Effector memory CD8-positive, alpha-beta T cell (primary cell): ENCODE measurements at regions not wholly inside any gene's neighbourhood (a gene's known extent, or its start where the extent isn't known, plus 50 kb on each side); places are given as distances from the start of the nearest gene placed in this dataset.
"Not testable (repeated sequence)": the region's sequence is repeated elsewhere in the genome, so short reads cannot be mapped to it uniquely, and the experiment has no call there.

Source experiments
- ATAC-seq: fragments of 150-1000 bp; cut with Tn5 transposase; replicated peaks from 2 replicates; pipeline ENCODE4 v1.10.0; 2021; ENCODE audit warnings: mild to moderate bottlenecking, moderate library complexity
- DNase-seq, 3 experiments: peaks; one replicate each; pipeline ENCODE4 v3.0.0; 2021
- H3K27ac Mint-ChIP-seq, 2 donors: one replicate each; pipeline ENCODE4 v1.8.0; 2022; ENCODE audit warnings: mild to moderate bottlenecking in 2 of 2, mixed read lengths in 2 of 2, moderate library complexity in 2 of 2
- H3K27me3 Mint-ChIP-seq, 2 donors: one replicate each; pipeline ENCODE4 v1.8.0; 2022; ENCODE audit warnings: mixed read lengths in 2 of 2
- H3K36me3 Mint-ChIP-seq: one replicate; pipeline ENCODE4 v1.8.0; 2022; ENCODE audit warnings: mild to moderate bottlenecking, moderate library complexity, mixed read lengths; ENCODE audit not compliant: insufficient read depth
- H3K4me1 Mint-ChIP-seq, 2 donors: one replicate each; pipeline ENCODE4 v1.8.0; 2022; ENCODE audit warnings: low read depth in 2 of 2, mixed read lengths in 2 of 2
- H3K4me3 Mint-ChIP-seq, 2 donors: one replicate each; pipeline ENCODE4 v1.8.0; 2022; ENCODE audit warnings: mild to moderate bottlenecking in 2 of 2, mixed read lengths in 2 of 2, moderate library complexity in 2 of 2
- H3K9me3 Mint-ChIP-seq, 2 donors: one replicate each; pipeline ENCODE4 v1.8.0; 2022; ENCODE audit warnings: mixed read lengths in 2 of 2

DNA sequence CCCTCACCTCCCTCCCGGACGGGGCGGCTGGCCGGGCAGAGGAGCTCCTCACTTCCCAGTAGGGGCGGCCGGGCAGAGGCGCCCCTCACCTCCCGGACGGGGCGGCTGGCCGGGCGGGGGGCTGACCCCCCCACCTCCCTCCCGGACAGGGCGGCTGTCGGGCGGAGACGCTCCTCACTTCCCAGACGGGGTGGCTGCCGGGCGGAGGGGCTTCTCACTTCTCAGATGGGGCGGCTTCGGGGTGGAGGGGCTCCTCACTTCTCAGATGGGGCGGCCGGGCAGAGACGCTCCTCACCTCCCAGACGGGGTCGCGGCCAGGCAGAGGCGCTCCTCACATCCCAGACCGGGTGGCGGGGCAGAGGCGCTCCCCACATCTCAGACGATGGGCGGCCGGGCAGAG is 106.3 kb upstream of the TSC22D1 start:
- H3K4me1 Mint-ChIP-seq, result peaks cover 5 to 12% of the 10 kb centered on the region in 2 donors
- not testable (repeated sequence) for ATAC-seq, DNase-seq, H3K36me3 Mint-ChIP-seq, H3K4me3 Mint-ChIP-seq, H3K27ac Mint-ChIP-seq
- H3K9me3 Mint-ChIP-seq, result peaks cover 4 to 13% of the 10 kb centered on the region in 2 donors
- H3K27me3 Mint-ChIP-seq, result peaks cover 8 to 16% of the 10 kb centered on the region in 2 donors

DNA sequence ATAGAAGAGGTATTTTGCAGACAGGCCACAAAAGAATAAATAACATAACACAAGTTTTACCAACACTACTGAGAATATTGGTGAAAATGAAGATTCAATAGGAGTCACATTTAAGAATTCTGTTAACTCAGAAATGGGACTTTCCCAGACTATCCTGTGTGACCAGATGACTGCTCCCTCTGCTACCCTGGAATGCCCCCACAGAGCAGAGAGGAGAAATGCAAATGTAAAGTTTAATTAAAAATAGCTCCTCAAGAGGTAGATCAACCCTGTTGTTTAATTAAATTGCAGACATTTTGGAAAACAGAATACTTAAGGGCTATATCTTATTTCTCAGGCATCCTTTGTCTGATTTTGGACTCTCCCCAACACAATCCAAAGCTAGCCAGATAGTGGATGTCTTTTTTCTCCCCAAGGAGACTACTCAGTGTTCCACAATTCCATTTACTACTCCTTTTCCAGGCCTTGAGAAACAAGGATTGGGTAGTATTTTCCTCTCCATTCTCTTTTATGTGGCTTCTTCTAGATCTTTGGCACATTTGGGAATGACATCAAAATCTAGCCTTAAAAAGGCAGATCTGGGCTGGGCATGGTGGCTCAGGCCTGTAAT is 104.7 kb upstream of the TSC22D1 start:
- no peaks in the 10 kb centered on the region for H3K36me3 Mint-ChIP-seq
- H3K9me3 Mint-ChIP-seq, result peaks cover 0 to 4% of the 10 kb centered on the region in 2 donors
- ATAC-seq (no peak), DNase-seq (no peak)
- no peak overlapping the region for H3K4me3 Mint-ChIP-seq
- peaks cover 8 to 16% of the 10 kb centered on the region in 2 donors for H3K27me3 Mint-ChIP-seq
- H3K27ac Mint-ChIP-seq, result no peak overlapping the region
- H3K4me1 Mint-ChIP-seq, result peaks cover 5 to 8% of the 10 kb centered on the region in 2 donors

DNA sequence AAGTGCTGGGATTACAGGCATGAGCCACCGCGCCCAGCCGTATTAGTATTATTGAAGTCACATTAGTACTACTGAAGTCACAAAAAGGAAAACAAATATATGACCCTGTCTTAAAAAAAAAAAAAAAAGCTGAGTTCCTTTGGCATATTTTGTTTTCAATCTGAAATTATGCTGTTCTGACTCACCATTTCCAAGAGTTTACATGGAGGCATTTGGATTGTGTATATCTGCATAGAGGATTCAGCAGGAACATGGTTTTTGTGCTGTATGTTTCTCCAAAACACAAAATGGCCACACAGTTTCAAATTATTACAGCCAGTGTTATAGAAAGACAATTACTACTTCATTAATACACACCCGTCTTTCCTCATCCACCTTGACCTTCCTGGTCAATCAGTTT is 103.5 kb upstream of the TSC22D1 start:
- Mint-ChIP-seq H3K4me1 (no peaks in the 10 kb centered on the region), H3K9me3 (no peaks in the 10 kb centered on the region), H3K4me3 (no peak overlapping the region), H3K36me3 (no peaks in the 10 kb centered on the region), H3K27ac (no peak overlapping the region), H3K27me3 (peaks cover 8 to 24% of the 10 kb centered on the region in 2 donors)
- DNase-seq (no peak), ATAC-seq (no peak)

DNA sequence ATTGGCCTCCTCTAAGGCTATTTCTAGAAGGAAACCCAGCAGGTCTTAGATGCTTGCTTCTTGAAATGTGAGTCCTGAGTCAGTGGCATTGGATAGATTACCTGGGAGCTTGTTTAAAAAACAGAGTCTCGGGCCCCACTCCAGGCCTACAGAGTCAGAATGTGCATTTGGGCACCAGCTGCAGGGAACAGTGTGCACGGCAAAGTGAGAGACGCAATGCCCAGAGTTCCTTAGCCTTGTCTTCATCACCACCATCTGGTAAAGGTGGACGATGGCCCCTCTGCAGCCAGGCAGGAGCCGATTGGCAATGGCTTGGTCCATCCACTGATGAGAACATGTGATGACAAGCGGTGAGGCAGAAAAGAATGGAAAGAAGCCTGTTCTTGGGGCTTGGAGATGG is 102.1 kb upstream of the TSC22D1 start:
- Mint-ChIP-seq H3K36me3 (no peaks in the 10 kb centered on the region), H3K4me3 (no peak overlapping the region), H3K4me1 (no peaks in the 10 kb centered on the region), H3K9me3 (no peaks in the 10 kb centered on the region), H3K27ac (no peak overlapping the region), H3K27me3 (peaks cover 8 to 24% of the 10 kb centered on the region in 2 donors)
- ATAC-seq (no peak), DNase-seq (no peak)

DNA sequence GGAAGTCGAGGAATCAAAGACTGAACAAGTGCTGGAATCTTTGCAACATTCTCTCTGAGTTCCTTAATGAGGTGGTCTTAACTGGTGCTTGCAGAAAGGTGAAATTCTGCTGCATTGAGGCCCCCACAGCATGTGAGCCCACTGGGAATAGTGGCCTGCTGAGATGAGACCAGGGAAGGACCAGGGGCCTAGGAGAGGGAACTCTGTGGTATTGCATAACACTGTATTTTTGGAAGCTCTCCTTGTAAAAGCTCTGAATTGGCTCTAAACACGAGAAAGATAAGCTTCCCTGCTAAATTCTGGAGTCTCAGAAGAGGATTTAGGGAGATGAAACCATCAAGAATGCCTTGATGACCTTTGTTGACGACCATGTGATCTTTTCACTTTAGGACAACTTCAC is 100.4 kb upstream of the TSC22D1 start:
- H3K4me1 Mint-ChIP-seq, result no peaks in the 10 kb centered on the region
- no peak overlapping the region for H3K27ac Mint-ChIP-seq
- DNase-seq, result no peak

DNA sequence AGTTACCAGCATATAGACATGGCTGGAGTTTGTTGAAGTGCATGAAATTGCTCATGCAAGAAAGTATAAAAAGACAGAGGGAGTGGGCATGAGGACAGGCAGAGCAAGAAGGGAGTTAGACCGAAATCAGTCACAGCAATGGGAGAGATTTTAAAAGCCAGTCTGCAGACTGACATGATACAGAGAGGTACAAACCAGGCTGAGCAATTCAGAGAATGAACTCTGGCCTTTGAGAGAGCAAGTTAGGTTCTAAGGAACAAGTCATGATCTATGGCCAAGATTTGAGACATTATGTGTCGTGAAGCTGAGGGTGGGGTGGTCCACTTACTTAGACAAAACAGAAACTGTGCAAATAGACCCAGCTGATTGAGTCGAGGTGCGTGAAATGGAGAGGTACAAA is 93.4 kb upstream of the TSC22D1 start:
- no peak for DNase-seq

More for the DNA sequence above, 100.4 kb upstream of the TSC22D1 start:
- H3K4me3 Mint-ChIP-seq, result no peak overlapping the region
- peaks cover 8 to 24% of the 10 kb centered on the region in 2 donors for H3K27me3 Mint-ChIP-seq
- no peak for ATAC-seq
- no peaks in the 10 kb centered on the region for H3K36me3 Mint-ChIP-seq
- H3K9me3 Mint-ChIP-seq, result no peaks in the 10 kb centered on the region

DNA sequence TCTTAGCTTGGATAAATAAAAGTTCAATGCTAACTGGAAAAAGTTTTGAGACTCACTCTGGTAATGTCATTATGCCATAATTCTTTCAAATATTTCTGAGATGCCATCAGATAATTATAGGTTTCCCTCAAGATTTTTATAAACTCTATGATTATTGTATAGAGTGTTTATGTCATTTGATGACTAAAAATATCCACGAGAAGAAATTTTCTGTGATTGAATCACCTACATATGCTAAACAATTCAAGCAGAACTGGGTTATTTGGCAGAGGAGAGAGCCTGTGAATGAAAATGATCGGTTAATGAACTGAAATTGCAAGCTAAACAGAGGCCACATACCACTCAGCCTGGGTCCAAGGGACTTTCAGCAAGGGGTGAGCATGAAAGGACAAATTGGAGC is 92.6 kb upstream of the TSC22D1 start:
- H3K9me3 Mint-ChIP-seq, result no peaks in the 10 kb centered on the region
- H3K4me1 Mint-ChIP-seq, result no peaks in the 10 kb centered on the region
- H3K36me3 Mint-ChIP-seq, result no peaks in the 10 kb centered on the region
- H3K27me3 Mint-ChIP-seq, result peaks cover 5 to 17% of the 10 kb centered on the region in 2 donors
- DNase-seq (no peak), ATAC-seq (no peak)
- H3K27ac Mint-ChIP-seq, result no peak overlapping the region
- no peak overlapping the region for H3K4me3 Mint-ChIP-seq

More for the DNA sequence above, 93.4 kb upstream of the TSC22D1 start:
- no peak overlapping the region for H3K27ac Mint-ChIP-seq
- no peaks in the 10 kb centered on the region for H3K4me1 Mint-ChIP-seq
- H3K36me3 Mint-ChIP-seq, result no peaks in the 10 kb centered on the region
- peaks cover 5 to 11% of the 10 kb centered on the region in 2 donors for H3K27me3 Mint-ChIP-seq
- no peaks in the 10 kb centered on the region for H3K9me3 Mint-ChIP-seq
- H3K4me3 Mint-ChIP-seq, result no peak overlapping the region
- ATAC-seq, result no peak

DNA sequence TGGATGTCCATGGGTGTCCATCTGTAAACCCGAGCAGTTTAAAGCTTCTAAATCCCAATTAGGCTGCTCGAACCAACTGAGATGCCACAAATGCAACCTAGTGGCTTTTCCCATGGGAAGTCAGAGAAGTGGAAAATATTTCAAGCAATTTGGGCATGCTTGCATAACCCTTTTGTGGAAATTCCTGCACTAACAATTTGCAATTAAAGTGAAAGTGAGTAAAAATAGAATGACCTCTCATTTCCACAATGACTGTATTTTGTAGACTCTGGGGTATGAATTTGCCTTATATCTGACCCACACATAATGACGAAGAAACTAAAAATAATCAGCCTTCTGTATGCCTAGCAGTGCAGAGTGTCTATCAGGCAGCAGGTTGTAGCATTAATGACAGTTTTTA is 91.8 kb upstream of the TSC22D1 start:
- no peaks in the 10 kb centered on the region for H3K4me1 Mint-ChIP-seq
- H3K9me3 Mint-ChIP-seq, result no peaks in the 10 kb centered on the region
- no peak overlapping the region for H3K4me3 Mint-ChIP-seq
- H3K27ac Mint-ChIP-seq, result no peak overlapping the region
- DNase-seq (no peak), ATAC-seq (no peak)
- peaks cover 5 to 23% of the 10 kb centered on the region in 2 donors for H3K27me3 Mint-ChIP-seq
- H3K36me3 Mint-ChIP-seq, result no peaks in the 10 kb centered on the region

DNA sequence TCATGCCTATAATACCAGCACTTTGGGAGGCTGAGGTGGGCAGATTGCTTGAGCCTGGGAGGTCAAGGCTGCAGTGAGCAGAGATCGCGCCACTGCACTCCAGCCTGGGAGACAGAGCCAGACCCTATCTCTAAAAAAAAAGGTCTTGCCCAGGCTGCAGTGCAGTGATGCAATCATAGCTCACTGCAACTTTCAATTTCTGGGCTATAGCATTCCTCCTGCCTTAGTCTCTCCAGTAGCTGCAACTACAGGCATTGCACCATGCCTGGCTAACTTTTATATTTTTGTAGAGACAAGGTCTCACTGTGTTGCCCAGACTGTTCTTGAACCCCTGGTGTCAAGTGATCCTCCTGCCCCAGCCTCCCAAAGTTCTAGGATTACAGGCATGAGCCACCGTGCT is 90.4 kb upstream of the TSC22D1 start:
- H3K36me3 Mint-ChIP-seq, ATAC-seq: not testable (repeated sequence)

DNA sequence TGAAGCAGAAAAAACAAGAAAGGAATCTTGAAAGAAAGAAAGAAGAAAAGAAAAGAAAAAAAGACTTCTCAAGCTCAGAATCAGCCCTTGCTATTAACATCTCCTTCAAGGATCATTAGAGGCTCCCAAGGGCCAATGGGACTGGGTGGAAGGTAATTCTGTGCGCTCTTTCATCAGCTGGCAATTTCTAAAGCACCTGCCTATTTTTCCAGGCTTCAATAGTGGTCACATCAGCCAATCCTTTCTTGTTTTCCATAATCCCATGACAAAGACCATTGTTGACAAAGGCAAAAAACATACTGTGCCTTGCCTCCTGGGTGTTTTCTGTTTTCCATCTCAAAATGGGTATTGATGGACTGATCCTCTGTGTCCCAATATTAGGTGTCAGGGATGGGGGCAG is 88.2 kb upstream of the TSC22D1 start:
- Mint-ChIP-seq H3K4me1 (no peaks in the 10 kb centered on the region), H3K27me3 (peaks cover 22 to 54% of the 10 kb centered on the region in 2 donors), H3K4me3 (no peak overlapping the region)

More for the DNA sequence above, 90.4 kb upstream of the TSC22D1 start:
- not testable (repeated sequence) for H3K4me1 Mint-ChIP-seq, H3K9me3 Mint-ChIP-seq, H3K4me3 Mint-ChIP-seq, H3K27ac Mint-ChIP-seq, DNase-seq
- H3K27me3 Mint-ChIP-seq, result peaks cover 11 to 31% of the 10 kb centered on the region in 2 donors

DNA sequence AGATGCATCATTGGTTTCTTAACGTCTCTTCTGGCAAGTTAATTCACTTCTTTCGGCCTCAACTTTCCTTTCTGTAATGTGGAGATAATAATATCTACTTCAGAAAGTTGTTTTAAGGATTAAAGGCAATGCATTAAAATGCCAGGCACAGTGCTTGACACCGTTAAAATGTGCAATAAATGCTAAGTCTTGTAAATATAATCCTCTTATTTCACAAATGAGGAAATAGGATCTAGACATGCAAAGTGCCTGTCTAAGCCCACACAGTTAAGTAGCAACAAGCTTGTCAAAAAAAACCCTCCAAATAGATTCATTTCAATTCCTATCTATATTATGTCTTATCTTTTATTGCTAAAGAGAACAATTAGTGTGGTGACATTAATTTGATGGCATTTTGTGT is 86.4 kb upstream of the TSC22D1 start:
- Mint-ChIP-seq H3K36me3 (no peaks in the 10 kb centered on the region), H3K27me3 (peaks cover 22 to 56% of the 10 kb centered on the region in 2 donors), H3K27ac (no peak overlapping the region), H3K9me3 (no peaks in the 10 kb centered on the region), H3K4me3 (no peak overlapping the region), H3K4me1 (no peaks in the 10 kb centered on the region)
- ATAC-seq (no peak), DNase-seq (no peak)

More for the DNA sequence above, 88.2 kb upstream of the TSC22D1 start:
- ATAC-seq (no peak), DNase-seq (no peak)
- H3K27ac Mint-ChIP-seq, result no peak overlapping the region
- H3K9me3 Mint-ChIP-seq, result no peaks in the 10 kb centered on the region
- no peaks in the 10 kb centered on the region for H3K36me3 Mint-ChIP-seq

DNA sequence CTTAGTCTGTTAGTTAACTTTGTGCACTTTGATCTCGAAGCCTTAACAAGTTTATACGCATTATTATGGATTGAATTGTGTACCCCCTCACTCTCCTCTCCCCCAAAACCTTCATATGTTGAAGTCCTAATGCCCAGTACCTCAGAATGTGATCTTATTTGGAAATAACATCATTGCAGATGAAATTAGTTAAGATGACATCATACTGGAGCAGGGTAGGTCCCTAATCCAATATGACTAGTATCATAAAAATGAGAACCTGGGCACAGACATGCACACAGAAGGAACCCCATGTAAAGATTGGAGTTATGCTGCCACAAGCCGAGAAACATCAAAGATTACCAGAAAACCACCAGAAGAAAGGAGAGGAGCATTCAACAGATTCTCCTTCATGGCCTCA is 85.8 kb upstream of the TSC22D1 start:
- Mint-ChIP-seq H3K27me3 (peaks cover 22 to 56% of the 10 kb centered on the region in 2 donors), H3K9me3 (no peaks in the 10 kb centered on the region), H3K36me3 (no peaks in the 10 kb centered on the region), H3K4me3 (no peak overlapping the region), H3K27ac (no peak overlapping the region), H3K4me1 (no peaks in the 10 kb centered on the region)
- DNase-seq, result no peak
- ATAC-seq, result no peak

DNA sequence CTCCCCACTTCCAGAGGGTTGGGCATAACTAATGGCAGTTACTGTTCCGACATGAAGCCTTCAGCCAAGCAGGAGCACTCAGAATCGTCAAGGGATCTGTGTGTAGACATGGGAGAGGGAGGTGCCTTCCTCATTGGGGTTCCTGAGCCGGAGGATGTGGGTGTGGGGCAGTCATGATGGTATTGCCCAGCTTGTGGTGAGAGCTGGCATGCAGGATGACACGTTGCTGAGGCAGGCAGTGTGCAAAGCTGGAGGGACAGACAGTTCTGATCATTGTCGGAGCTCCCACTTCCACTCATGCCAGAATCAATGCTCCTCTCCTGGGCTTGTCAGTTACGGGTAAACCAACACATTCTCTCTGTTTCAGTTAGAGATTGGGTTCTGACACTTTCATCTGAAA is 83.9 kb upstream of the TSC22D1 start:
- ATAC-seq (no peak), DNase-seq (no peak)
- Mint-ChIP-seq H3K27me3 (peaks cover 18 to 50% of the 10 kb centered on the region in 2 donors), H3K9me3 (no peaks in the 10 kb centered on the region), H3K4me3 (no peak overlapping the region), H3K36me3 (no peaks in the 10 kb centered on the region), H3K4me1 (no peaks in the 10 kb centered on the region), H3K27ac (no peak overlapping the region)

DNA sequence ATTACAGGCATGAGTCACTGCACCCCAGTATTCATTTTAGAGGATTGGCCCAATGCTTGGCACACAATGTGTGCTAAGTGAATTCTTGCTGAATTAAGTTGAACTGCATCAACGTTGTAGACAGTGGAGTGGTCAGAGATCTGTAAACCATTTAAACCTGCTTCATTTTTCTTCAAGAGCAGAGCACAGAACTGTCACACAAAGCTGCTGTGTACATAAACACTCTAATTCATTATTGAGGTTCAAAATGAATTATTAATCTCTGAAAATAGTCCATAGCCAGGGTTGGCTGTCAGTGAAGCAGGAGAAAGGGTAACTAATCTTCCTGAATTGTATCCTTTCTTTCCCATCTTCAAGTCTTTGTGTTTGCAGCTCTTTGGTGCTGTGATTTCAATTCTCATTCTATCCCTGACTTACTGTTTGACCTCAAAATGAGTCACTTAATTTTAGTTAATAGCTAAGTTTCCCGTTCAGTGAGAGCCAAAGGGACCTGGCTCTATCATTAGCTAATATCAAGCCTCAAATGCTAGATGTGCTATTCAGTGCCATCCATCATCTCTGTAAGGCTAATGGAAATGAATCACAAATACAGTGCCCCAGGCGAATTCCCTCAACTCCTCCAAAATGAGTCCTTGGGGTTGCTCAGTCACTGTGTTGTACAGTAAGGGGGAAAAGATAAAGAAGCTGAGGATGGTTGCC is 77.0 kb upstream of the TSC22D1 start:
- Mint-ChIP-seq H3K4me1 (no peaks in the 10 kb centered on the region), H3K27me3 (peaks cover 8 to 28% of the 10 kb centered on the region in 2 donors), H3K4me3 (no peak overlapping the region), H3K27ac (no peak overlapping the region), H3K9me3 (no peaks in the 10 kb centered on the region), H3K36me3 (no peaks in the 10 kb centered on the region)
- no peak for DNase-seq
- ATAC-seq, result no peak
